Caco-2 (cell line): ENCODE measurements at regions not wholly inside any gene's neighbourhood (a gene's known extent, or its start where the extent isn't known, plus 50 kb on each side); places are given as distances from the start of the nearest gene placed in this dataset.

Source experiments
- BruUV-seq: library from RNA; stranded (reverse); fragments of 400-500 nt; replicated peaks from 2 replicates; lab custom pipeline; 2021; lab: Mats Ljungman, UMichigan
- CTCF ChIA-PET: fragments of 300-600 bp; sonication (Branson Sonifier 250); formaldehyde crosslinking; loops from one replicate; lab custom pipeline; 2022; ENCODE audit warnings: antibody characterized with exemption; lab: Charles Lee
- POLR2A ChIA-PET: fragments of 300-600 bp; sonication (Branson Sonifier 250); formaldehyde crosslinking; loops from one replicate; lab custom pipeline; 2022; ENCODE audit warnings: antibody characterized with exemption; lab: Charles Lee
- DNase-seq, 2 experiments: peaks; one replicate each; pipeline versions ENCODE4 v3.0.0 to v3.0.0-alpha.2; 2020 to 2022
- H3K27me3 ChIP-seq: replicated peaks from 2 replicates; pipeline ENCODE4 v1.6.0; 2011; ENCODE audit warnings: low read length; ENCODE audit not compliant: control insufficient read depth, insufficient read depth
- H3K36me3 ChIP-seq: 2 replicates; pipeline ENCODE4 v1.5.1; 2011; ENCODE audit warnings: low read length; ENCODE audit not compliant: control insufficient read depth, insufficient read depth
- H3K4me1 ChIP-seq: fragments of 250-450 bp; sonication (Bioruptor Pico); 2 replicates; pipeline ENCODE4 v1.5.1; 2020; ENCODE audit warnings: mild to moderate bottlenecking
- H3K4me3 ChIP-seq: 2 replicates; pipeline ENCODE4 v1.5.1; 2011; ENCODE audit warnings: low read depth, mild to moderate bottlenecking, control low read depth, low read length
- H3K9me3 ChIP-seq: fragments of 250-450 bp; sonication (Bioruptor Pico); 2 replicates; pipeline ENCODE4 v1.5.1; 2020; ENCODE audit warnings: mild to moderate bottlenecking, moderate library complexity
- H3K27ac Mint-ChIP-seq: one replicate; pipeline ENCODE4 v1.8.0; 2022; ENCODE audit warnings: mixed read lengths; ENCODE audit not compliant: unreplicated experiment
- H3K27me3 Mint-ChIP-seq: one replicate; pipeline ENCODE4 v1.8.0; 2022; ENCODE audit warnings: mixed read lengths; ENCODE audit not compliant: insufficient read depth, unreplicated experiment
- H3K36me3 Mint-ChIP-seq: one replicate; pipeline ENCODE4 v1.8.0; 2022; ENCODE audit warnings: mild to moderate bottlenecking, mixed read lengths; ENCODE audit not compliant: insufficient read depth, unreplicated experiment
- H3K4me1 Mint-ChIP-seq: one replicate; pipeline ENCODE4 v1.8.0; 2022; ENCODE audit warnings: low read depth, mixed read lengths; ENCODE audit not compliant: unreplicated experiment
- H3K4me3 Mint-ChIP-seq: one replicate; pipeline ENCODE4 v1.8.0; 2022; ENCODE audit warnings: mild to moderate bottlenecking, moderate library complexity, mixed read lengths; ENCODE audit not compliant: unreplicated experiment
- H3K9me3 Mint-ChIP-seq: one replicate; pipeline ENCODE4 v1.8.0; 2022; ENCODE audit warnings: mixed read lengths; ENCODE audit not compliant: unreplicated experiment
- CTCF ChIP-seq, 2 experiments: fragments of 200-600 bp in 1 of 2; IDR thresholded peaks; 1 replicate in 1 of 2; 2 replicates in 1 of 2; pipeline versions ENCODE4 v1.5.1 to v1.8.0; 2011 to 2022; ENCODE audit warnings: antibody characterized with exemption in 1 of 2, control low read depth in 1 of 2, inconsistent platforms in 1 of 2, low read depth in 1 of 2, low read length in 1 of 2, mild to moderate bottlenecking in 1 of 2, moderate library complexity in 1 of 2; ENCODE audit not compliant: insufficient read depth in 1 of 2, severe bottlenecking in 1 of 2, unreplicated experiment in 1 of 2
- intact Hi-C: fragments of 100-400 bp; cut with micrococcal nuclease; formaldehyde crosslinking; loops from one replicate; pipeline ENCODE4 v1.10.0; 2022; ENCODE audit not compliant: unreplicated experiment

- no peaks in the 10 kb centered on the region for H3K4me1 Mint-ChIP-seq
- intact Hi-C loops: no loop called here
- Histone ChIP-seq H3K4me1 (no peaks in the 10 kb centered on the region), H3K36me3 (no peaks in the 10 kb centered on the region), H3K9me3 (no peaks in the 10 kb centered on the region), H3K27me3 (no peaks in the 10 kb centered on the region), H3K4me3 (no peak overlapping the region)
- H3K27ac Mint-ChIP-seq: no peak overlapping the region
- no peak for TF ChIP-seq CTCF (IDR thresholded peaks at IDR 0.05; ENCODE audit: insufficient read depth in 1 of 2, low read depth in 1 of 2, low read length in 1 of 2, severe bottlenecking in 1 of 2, unreplicated experiment in 1 of 2)
- H3K36me3 Mint-ChIP-seq: no peaks in the 10 kb centered on the region
- no peaks in the 10 kb centered on the region for H3K27me3 Mint-ChIP-seq
- BruUV-seq: no TSS peak
- H3K4me3 Mint-ChIP-seq: no peak overlapping the region
- no peaks in the 10 kb centered on the region for H3K9me3 Mint-ChIP-seq
- ChIA-PET POLR2A (no interaction called here), CTCF (no interaction called here)
- DNase-seq: no peak
Observed at GRCh38 chr6:146865756-146866379, 267.1 kb downstream of the ADGB start.

GRCh38 chr6:146866731-146867414 lies 268.1 kb downstream of the ADGB start:
- TF ChIP-seq CTCF (IDR thresholded peaks at IDR 0.05; ENCODE audit: insufficient read depth in 1 of 2, low read depth in 1 of 2, low read length in 1 of 2, severe bottlenecking in 1 of 2, unreplicated experiment in 1 of 2): no peak
- Histone ChIP-seq H3K4me1 (no peaks in the 10 kb centered on the region), H3K27me3 (no peaks in the 10 kb centered on the region), H3K9me3 (no peaks in the 10 kb centered on the region), H3K4me3 (no peak overlapping the region), H3K36me3 (no peaks in the 10 kb centered on the region)
- DNase-seq: no peak
- H3K27me3 Mint-ChIP-seq: no peaks in the 10 kb centered on the region
- CTCF ChIA-PET: no interaction called here
- H3K4me3 Mint-ChIP-seq: no peak overlapping the region
- POLR2A ChIA-PET: no interaction called here
- no peaks in the 10 kb centered on the region for H3K9me3 Mint-ChIP-seq
- intact Hi-C loops: no loop called here
- no peaks in the 10 kb centered on the region for H3K4me1 Mint-ChIP-seq
- BruUV-seq: no TSS peak
- no peak overlapping the region for H3K27ac Mint-ChIP-seq
- H3K36me3 Mint-ChIP-seq: no peaks in the 10 kb centered on the region

- Histone ChIP-seq H3K27me3 (no peaks in the 10 kb centered on the region), H3K4me1 (no peaks in the 10 kb centered on the region), H3K4me3 (no peak overlapping the region), H3K36me3 (no peaks in the 10 kb centered on the region), H3K9me3 (no peaks in the 10 kb centered on the region)
- Mint-ChIP-seq H3K4me1 (no peaks in the 10 kb centered on the region), H3K27me3 (no peaks in the 10 kb centered on the region), H3K9me3 (no peaks in the 10 kb centered on the region), H3K36me3 (no peaks in the 10 kb centered on the region), H3K27ac (no peak overlapping the region), H3K4me3 (no peak overlapping the region)
- intact Hi-C loops: no loop called here
- no peak for DNase-seq
- no peak for TF ChIP-seq CTCF (IDR thresholded peaks at IDR 0.05; ENCODE audit: insufficient read depth in 1 of 2, low read depth in 1 of 2, low read length in 1 of 2, severe bottlenecking in 1 of 2, unreplicated experiment in 1 of 2)
- ChIA-PET CTCF (no interaction called here), POLR2A (no interaction called here)
- no TSS peak for BruUV-seq
Observed at GRCh38 chr6:146868671-146869209, 270.0 kb downstream of the ADGB start.
